ENCODE measurements at regions not wholly inside any gene's neighbourhood (a gene's known extent, or its start where the extent isn't known, plus 50 kb on each side); places are given as distances from the start of the nearest gene placed in this dataset.

GRCh38 chr3:181510500-181510899 is 201.2 kb upstream of the SOX2 start:
- H3K9me3 ChIP-seq: no peaks in the 10 kb centered on the region
- no peaks in the 10 kb centered on the region for H3K4me1 ChIP-seq
- no peaks in the 10 kb centered on the region for H3K27me3 ChIP-seq
- no peak overlapping the region for H3K4me3 ChIP-seq (ENCODE audit: low read depth, low read length)
- DNase-seq: no peak
- no peak for TF ChIP-seq CTCF (IDR thresholded peaks at IDR 0.05; ENCODE audit: low read depth, low read length)
- no peaks in the 10 kb centered on the region for H3K36me3 ChIP-seq

GRCh38 chr3:181497358-181497757 is 214.4 kb upstream of the SOX2 start:
- no peak for TF ChIP-seq CTCF (IDR thresholded peaks at IDR 0.05; ENCODE audit: low read depth, low read length)
- H3K27me3 ChIP-seq: no peaks in the 10 kb centered on the region
- H3K4me1 ChIP-seq: no peaks in the 10 kb centered on the region
- no peak for DNase-seq
- H3K4me3 ChIP-seq (ENCODE audit: low read depth, low read length): no peak overlapping the region
- H3K9me3 ChIP-seq: no peaks in the 10 kb centered on the region
- no peaks in the 10 kb centered on the region for H3K36me3 ChIP-seq

- no peak overlapping the region for H3K4me3 ChIP-seq (ENCODE audit: low read depth, low read length)
- H3K36me3 ChIP-seq: no peaks in the 10 kb centered on the region
- DNase-seq: no peak
- no peaks in the 10 kb centered on the region for H3K4me1 ChIP-seq
- H3K27me3 ChIP-seq: no peaks in the 10 kb centered on the region
- no peak for TF ChIP-seq CTCF (IDR thresholded peaks at IDR 0.05; ENCODE audit: low read depth, low read length)
- no peaks in the 10 kb centered on the region for H3K9me3 ChIP-seq
Observed at GRCh38 chr3:181493423-181493822, 218.3 kb upstream of the SOX2 start.

DNA sequence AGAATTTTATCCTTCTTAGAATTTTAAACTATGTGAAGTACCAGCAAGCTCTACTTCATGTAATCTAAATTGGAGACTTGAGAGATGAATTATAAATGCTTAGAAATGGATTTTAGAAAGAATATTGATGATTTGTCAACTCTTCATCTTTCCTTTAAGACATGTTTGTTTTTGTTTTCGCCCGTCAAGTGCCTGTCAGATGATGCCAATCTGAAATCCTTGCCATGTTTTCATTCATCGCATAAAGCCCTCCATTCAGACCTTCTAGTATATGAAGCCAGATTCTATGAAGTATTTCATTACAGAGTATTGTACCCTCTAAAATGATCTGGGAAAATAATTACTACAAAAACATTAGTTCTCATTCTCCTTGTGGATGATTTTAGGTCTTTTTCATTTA is 223.2 kb upstream of the SOX2 start:
- DNase-seq: no peak
- Histone ChIP-seq H3K36me3 (no peaks in the 10 kb centered on the region), H3K27me3 (no peaks in the 10 kb centered on the region), H3K4me3 (ENCODE audit: low read depth, low read length) (no peak overlapping the region), H3K9me3 (no peaks in the 10 kb centered on the region), H3K4me1 (no peaks in the 10 kb centered on the region)
- TF ChIP-seq CTCF (IDR thresholded peaks at IDR 0.05; ENCODE audit: low read depth, low read length): no peak

DNA sequence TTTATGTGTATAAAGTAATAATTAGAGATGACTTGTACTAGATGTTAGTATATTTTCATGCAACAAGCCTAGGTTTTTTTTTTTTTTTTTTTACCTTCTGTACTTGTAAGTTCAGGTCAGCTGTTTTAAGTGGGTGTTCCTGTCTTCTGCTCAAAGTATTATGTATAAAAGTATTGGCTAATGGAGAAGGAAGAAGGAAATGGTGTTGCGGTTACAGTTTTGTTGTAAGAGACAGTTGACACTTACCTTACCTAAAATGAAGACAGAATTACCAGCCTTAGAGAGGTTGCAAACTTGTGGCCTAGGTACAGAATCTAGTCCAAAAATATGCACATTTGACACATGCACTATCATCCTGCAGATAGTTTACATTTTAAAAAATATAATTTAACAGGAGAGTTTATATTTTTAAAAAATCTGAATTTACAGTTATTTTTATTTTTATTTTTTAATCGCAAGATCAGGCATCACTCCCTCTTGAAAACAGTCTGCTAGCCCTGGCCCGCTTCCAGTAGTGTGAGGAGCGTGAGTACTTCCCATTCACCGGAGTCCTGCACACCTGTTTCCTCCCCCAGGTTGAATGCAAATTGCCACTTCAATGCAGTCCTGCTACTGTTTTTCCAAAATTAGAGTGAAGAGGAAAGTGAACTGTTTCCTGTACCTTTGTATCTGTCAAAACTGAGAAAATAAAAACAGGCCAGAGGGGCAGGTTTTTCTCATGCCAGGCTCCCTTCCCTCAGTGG is 224.3 kb upstream of the SOX2 start:
- DNase-seq: no peak
- H3K9me3 ChIP-seq: no peaks in the 10 kb centered on the region
- H3K4me1 ChIP-seq: no peaks in the 10 kb centered on the region
- H3K36me3 ChIP-seq: no peaks in the 10 kb centered on the region
- H3K4me3 ChIP-seq (ENCODE audit: low read depth, low read length): no peak overlapping the region
- TF ChIP-seq CTCF (IDR thresholded peaks at IDR 0.05; ENCODE audit: low read depth, low read length): no peak
- H3K27me3 ChIP-seq: no peaks in the 10 kb centered on the region

- Histone ChIP-seq H3K9me3 (no peaks in the 10 kb centered on the region), H3K4me3 (ENCODE audit: low read depth, low read length) (no peak overlapping the region), H3K36me3 (no peaks in the 10 kb centered on the region), H3K4me1 (no peaks in the 10 kb centered on the region), H3K27me3 (no peaks in the 10 kb centered on the region)
- no peak for TF ChIP-seq CTCF (IDR thresholded peaks at IDR 0.05; ENCODE audit: low read depth, low read length)
- no peak for DNase-seq
Observed at GRCh38 chr3:181486141-181486885, 225.4 kb upstream of the SOX2 start.

All from BE2C (cell line).